K562 (cell line): ENCODE measurements at regions not wholly inside any gene's neighbourhood (a gene's known extent, or its start where the extent isn't known, plus 50 kb on each side); places are given as distances from the start of the nearest gene placed in this dataset.

Source experiments
- ETV5 ChIP-seq: sonication (generic); formaldehyde crosslinking; IDR thresholded peaks from 2 replicates; pipeline ENCODE4 v1.4.0; 2020; ENCODE audit warnings: low read depth, mild to moderate bottlenecking, missing genetic modification reagents
- RAD21 ChIP-seq, 2 experiments: fragments of 250-450 bp in 1 of 2; fragments of 450-650 bp in 1 of 2; sonication (Bioruptor Pico) in 1 of 2; formaldehyde crosslinking in 1 of 2; IDR thresholded peaks in 1 of 2; conservative IDR thresholded peaks in 1 of 2; 2 replicates each; pipeline versions ENCODE4 v1.4.0 to v1.8.0; 2020 to 2022; ENCODE audit warnings: mild to moderate bottlenecking in 2 of 2, moderate library complexity in 1 of 2
- SREBF1 ChIP-seq: fragments of 150-350 bp; IDR thresholded peaks from 2 replicates; pipeline ENCODE4 v1.6.1; 2014; ENCODE audit warnings: antibody characterized with exemption, low read depth, low read length, borderline replicate concordance
- TAF9B ChIP-seq: fragments of 450-650 bp; IDR thresholded peaks from 2 replicates; pipeline ENCODE4 v1.6.1; 2018; ENCODE audit warnings: mild to moderate bottlenecking; ENCODE audit not compliant: partially characterized antibody
- TEAD2 ChIP-seq: fragments of 450-650 bp; IDR thresholded peaks from 2 replicates; pipeline ENCODE4 v1.6.1; 2016; ENCODE audit warnings: missing genetic modification characterization, control low read depth, missing compliant biosample characterization
- TF ChIP-seq, protein P1 (sequence below): sonication (generic); formaldehyde crosslinking; IDR thresholded peaks from 2 replicates; pipeline ENCODE4 v1.8.1; 2023; ENCODE audit warnings: mild to moderate bottlenecking, missing genetic modification reagents
- TF ChIP-seq, protein P2 (sequence below): fragments of 250-450 bp; sonication (Bioruptor Pico); IDR thresholded peaks from 2 replicates; pipeline ENCODE4 v1.8.0; 2021; ENCODE audit warnings: moderate library complexity, mild to moderate bottlenecking, inconsistent platforms
- TF ChIP-seq, protein P3 (sequence below), 3 experiments: fragments of 200-800 bp in 1 of 3; sonication (Bioruptor generic) in 1 of 3; sonication (generic) in 1 of 3; formaldehyde crosslinking in 1 of 3; IDR thresholded peaks; 2 replicates each; pipeline versions ENCODE4 v1.6.1 to v1.8.0; 2016 to 2022; ENCODE audit warnings: mild to moderate bottlenecking in 2 of 3, missing compliant biosample characterization in 2 of 3, missing genetic modification characterization in 2 of 3, missing genetic modification reagents in 1 of 3
- TF ChIP-seq, protein P4 (sequence below): fragments of 450-650 bp; IDR thresholded peaks from 2 replicates; pipeline ENCODE4 v1.6.1; 2016; ENCODE audit warnings: antibody characterized with exemption
- TF ChIP-seq, protein P5 (sequence below): sonication (generic); formaldehyde crosslinking; IDR thresholded peaks from 2 replicates; pipeline ENCODE4 v1.8.0; 2023; ENCODE audit warnings: missing genetic modification reagents, mild to moderate bottlenecking, borderline replicate concordance

DNA sequence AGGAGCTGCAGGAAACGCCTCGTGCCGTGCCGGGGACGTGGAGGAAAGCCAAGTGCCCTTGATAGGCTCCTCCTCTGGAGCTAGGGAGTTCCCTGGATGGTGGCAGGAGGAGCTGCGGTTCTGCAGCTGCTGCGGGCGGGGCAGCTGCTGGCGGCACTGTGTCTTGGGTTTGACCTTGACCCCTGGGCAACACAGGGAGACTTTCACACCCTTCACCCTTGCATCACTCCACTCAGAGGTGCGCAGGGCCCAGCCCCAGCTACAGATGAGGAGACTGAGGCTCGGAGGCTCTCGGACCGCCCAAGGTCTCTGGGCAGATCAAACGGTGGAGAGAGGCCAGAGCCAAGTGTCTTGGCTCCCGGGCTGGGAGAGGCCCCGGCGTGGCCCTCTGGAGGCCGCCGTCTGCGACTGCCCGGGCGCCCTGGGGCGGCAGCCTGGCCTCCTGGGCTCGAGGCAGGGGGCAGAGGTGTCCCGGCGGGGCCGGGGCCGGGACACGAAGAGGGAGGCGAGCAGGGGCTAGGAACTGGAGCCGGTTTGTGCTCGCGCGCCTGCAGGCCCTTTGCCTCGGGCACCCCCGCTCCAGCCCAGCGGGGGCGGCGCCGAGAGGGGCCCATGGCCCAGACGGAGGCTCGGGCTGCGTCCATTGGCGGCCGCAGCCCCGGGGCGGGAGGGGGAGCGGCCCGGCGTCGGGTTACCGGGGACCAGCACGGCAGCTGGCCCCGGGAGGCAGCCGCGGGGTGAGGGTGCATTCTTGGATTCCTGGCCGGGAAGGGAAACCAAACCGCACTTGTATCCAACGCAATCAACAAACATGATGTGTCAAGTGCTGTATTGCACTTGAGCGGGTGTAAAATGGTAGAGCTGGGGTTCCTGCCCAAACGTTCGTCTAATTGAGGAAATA, 129.6 kb upstream of the SLC1A4 start (continued):
- peak in 1 of 2 experiments; percentile 22; a peak in 2 of 4 replicates for TF ChIP-seq RAD21 (CRISPR knock-in tag; conservative IDR thresholded peaks at IDR 0.05 in 1 of 2, IDR thresholded peaks at IDR 0.05 in 1 of 2)
- TF ChIP-seq, protein P1, sequence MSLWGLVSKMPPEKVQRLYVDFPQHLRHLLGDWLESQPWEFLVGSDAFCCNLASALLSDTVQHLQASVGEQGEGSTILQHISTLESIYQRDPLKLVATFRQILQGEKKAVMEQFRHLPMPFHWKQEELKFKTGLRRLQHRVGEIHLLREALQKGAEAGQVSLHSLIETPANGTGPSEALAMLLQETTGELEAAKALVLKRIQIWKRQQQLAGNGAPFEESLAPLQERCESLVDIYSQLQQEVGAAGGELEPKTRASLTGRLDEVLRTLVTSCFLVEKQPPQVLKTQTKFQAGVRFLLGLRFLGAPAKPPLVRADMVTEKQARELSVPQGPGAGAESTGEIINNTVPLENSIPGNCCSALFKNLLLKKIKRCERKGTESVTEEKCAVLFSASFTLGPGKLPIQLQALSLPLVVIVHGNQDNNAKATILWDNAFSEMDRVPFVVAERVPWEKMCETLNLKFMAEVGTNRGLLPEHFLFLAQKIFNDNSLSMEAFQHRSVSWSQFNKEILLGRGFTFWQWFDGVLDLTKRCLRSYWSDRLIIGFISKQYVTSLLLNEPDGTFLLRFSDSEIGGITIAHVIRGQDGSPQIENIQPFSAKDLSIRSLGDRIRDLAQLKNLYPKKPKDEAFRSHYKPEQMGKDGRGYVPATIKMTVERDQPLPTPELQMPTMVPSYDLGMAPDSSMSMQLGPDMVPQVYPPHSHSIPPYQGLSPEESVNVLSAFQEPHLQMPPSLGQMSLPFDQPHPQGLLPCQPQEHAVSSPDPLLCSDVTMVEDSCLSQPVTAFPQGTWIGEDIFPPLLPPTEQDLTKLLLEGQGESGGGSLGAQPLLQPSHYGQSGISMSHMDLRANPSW (CRISPR knock-in tag): no peak
- TF ChIP-seq, protein P2, sequence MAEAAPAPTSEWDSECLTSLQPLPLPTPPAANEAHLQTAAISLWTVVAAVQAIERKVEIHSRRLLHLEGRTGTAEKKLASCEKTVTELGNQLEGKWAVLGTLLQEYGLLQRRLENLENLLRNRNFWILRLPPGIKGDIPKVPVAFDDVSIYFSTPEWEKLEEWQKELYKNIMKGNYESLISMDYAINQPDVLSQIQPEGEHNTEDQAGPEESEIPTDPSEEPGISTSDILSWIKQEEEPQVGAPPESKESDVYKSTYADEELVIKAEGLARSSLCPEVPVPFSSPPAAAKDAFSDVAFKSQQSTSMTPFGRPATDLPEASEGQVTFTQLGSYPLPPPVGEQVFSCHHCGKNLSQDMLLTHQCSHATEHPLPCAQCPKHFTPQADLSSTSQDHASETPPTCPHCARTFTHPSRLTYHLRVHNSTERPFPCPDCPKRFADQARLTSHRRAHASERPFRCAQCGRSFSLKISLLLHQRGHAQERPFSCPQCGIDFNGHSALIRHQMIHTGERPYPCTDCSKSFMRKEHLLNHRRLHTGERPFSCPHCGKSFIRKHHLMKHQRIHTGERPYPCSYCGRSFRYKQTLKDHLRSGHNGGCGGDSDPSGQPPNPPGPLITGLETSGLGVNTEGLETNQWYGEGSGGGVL (CRISPR knock-in tag): no peak
- no peak for TF ChIP-seq TEAD2 (tag)
- 0 out of 2 replicates have a peak, but pooled peaks have one; percentile 18 for TF ChIP-seq SREBF1
- no peak for TF ChIP-seq ETV5
- TF ChIP-seq, protein P3, sequence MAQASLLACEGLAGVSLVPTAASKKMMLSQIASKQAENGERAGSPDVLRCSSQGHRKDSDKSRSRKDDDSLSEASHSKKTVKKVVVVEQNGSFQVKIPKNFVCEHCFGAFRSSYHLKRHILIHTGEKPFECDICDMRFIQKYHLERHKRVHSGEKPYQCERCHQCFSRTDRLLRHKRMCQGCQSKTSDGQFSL (CRISPR knock-in tag; IDR thresholded peaks at IDR 0.05): no peak
- TF ChIP-seq, protein P3 (tag; IDR thresholded peaks at IDR 0.05): 0 out of 4 replicates have a peak, but pooled peaks of 1 of the 2 experiments have one; percentile 23
- TF ChIP-seq, protein P4, sequence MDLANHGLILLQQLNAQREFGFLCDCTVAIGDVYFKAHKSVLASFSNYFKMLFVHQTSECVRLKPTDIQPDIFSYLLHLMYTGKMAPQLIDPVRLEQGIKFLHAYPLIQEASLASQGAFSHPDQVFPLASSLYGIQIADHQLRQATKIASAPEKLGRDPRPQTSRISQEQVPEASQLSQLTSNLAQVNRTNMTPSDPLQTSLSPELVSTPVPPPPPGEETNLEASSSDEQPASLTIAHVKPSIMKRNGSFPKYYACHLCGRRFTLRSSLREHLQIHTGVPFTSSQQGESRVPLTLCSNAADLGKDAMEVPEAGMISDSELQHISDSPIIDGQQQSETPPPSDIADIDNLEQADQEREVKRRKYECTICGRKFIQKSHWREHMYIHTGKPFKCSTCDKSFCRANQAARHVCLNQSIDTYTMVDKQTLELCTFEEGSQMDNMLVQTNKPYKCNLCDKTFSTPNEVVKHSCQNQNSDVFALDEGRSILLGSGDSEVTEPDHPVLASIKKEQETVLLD: no peak
- no peak for TF ChIP-seq TAF9B
- TF ChIP-seq, protein P5, sequence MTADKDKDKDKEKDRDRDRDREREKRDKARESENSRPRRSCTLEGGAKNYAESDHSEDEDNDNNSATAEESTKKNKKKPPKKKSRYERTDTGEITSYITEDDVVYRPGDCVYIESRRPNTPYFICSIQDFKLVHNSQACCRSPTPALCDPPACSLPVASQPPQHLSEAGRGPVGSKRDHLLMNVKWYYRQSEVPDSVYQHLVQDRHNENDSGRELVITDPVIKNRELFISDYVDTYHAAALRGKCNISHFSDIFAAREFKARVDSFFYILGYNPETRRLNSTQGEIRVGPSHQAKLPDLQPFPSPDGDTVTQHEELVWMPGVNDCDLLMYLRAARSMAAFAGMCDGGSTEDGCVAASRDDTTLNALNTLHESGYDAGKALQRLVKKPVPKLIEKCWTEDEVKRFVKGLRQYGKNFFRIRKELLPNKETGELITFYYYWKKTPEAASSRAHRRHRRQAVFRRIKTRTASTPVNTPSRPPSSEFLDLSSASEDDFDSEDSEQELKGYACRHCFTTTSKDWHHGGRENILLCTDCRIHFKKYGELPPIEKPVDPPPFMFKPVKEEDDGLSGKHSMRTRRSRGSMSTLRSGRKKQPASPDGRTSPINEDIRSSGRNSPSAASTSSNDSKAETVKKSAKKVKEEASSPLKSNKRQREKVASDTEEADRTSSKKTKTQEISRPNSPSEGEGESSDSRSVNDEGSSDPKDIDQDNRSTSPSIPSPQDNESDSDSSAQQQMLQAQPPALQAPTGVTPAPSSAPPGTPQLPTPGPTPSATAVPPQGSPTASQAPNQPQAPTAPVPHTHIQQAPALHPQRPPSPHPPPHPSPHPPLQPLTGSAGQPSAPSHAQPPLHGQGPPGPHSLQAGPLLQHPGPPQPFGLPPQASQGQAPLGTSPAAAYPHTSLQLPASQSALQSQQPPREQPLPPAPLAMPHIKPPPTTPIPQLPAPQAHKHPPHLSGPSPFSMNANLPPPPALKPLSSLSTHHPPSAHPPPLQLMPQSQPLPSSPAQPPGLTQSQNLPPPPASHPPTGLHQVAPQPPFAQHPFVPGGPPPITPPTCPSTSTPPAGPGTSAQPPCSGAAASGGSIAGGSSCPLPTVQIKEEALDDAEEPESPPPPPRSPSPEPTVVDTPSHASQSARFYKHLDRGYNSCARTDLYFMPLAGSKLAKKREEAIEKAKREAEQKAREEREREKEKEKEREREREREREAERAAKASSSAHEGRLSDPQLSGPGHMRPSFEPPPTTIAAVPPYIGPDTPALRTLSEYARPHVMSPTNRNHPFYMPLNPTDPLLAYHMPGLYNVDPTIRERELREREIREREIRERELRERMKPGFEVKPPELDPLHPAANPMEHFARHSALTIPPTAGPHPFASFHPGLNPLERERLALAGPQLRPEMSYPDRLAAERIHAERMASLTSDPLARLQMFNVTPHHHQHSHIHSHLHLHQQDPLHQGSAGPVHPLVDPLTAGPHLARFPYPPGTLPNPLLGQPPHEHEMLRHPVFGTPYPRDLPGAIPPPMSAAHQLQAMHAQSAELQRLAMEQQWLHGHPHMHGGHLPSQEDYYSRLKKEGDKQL (CRISPR knock-in tag): 0 out of 2 replicates have a peak, but pooled peaks have one; percentile 10
